Thyroid gland (tissue), 4 donors: ENCODE measurements at regions not wholly inside any gene's neighbourhood (a gene's known extent, or its start where the extent isn't known, plus 50 kb on each side); places are given as distances from the start of the nearest gene placed in this dataset.

ENCODE experiments used
- DNase-seq, 2 donors: peaks; one replicate each; pipeline ENCODE4 v3.0.0-alpha.2; 2019
- H3K27ac ChIP-seq, 3 donors: fragments of 200-600 bp; sonication (generic); 1 replicate in 2 of 3; 2 replicates in 1 of 3; pipeline ENCODE4 v1.5.1; 2016 to 2019; ENCODE audit warnings: mild to moderate bottlenecking in 1 of 3, moderate library complexity in 1 of 3
- H3K27me3 ChIP-seq: fragments of 200-600 bp; sonication (generic); one replicate; pipeline ENCODE4 v1.5.1; 2019
- H3K36me3 ChIP-seq, 2 donors: fragments of 200-600 bp; sonication (generic); one replicate each; pipeline ENCODE4 v1.5.1; 2016 to 2019
- H3K4me1 ChIP-seq, 2 donors: fragments of 200-600 bp; sonication (generic); one replicate each; pipeline ENCODE4 v1.5.1; 2017 to 2019
- H3K4me3 ChIP-seq, 3 donors: fragments of 200-600 bp; sonication (generic); replicated peaks in 1 of 3; 1 replicate in 2 of 3; 2 replicates in 1 of 3; pipeline ENCODE4 v1.5.1; 2016; ENCODE audit warnings: mild to moderate bottlenecking in 1 of 3
- H3K9me3 ChIP-seq: fragments of 200-600 bp; sonication (generic); one replicate; pipeline ENCODE4 v1.5.1; 2017
- POLR2A ChIP-seq, 2 donors: fragments of 450-650 bp; IDR thresholded peaks; one replicate each; pipeline ENCODE4 v1.6.1; 2017; ENCODE audit warnings: antibody characterized with exemption in 2 of 2, mild to moderate bottlenecking in 2 of 2, moderate library complexity in 1 of 2
- whole genome bisulfite sequencing, 2 donors: methylation state at CpG; one replicate each; pipeline ENCODE4 v1.1.5; 2017; 5-methylcytosine and 5-hydroxymethylcytosine counted together
- intact Hi-C: fragments of 100-400 bp; cut with DNase I; formaldehyde crosslinking; loops from one replicate; pipeline ENCODE4 v1.15.1; 2023
- TF ChIP-seq, protein P1 (sequence below), 6 experiments: fragments of 200-600 bp in 3 of 6; fragments of 450-650 bp in 3 of 6; sonication (generic) in 3 of 6; IDR thresholded peaks; one replicate each; pipeline ENCODE4 v1.5.1; 2016 to 2019; ENCODE audit warnings: antibody characterized with exemption in 6 of 6, mild to moderate bottlenecking in 2 of 6, inconsistent platforms in 1 of 6, moderate library complexity in 1 of 6

DNA sequence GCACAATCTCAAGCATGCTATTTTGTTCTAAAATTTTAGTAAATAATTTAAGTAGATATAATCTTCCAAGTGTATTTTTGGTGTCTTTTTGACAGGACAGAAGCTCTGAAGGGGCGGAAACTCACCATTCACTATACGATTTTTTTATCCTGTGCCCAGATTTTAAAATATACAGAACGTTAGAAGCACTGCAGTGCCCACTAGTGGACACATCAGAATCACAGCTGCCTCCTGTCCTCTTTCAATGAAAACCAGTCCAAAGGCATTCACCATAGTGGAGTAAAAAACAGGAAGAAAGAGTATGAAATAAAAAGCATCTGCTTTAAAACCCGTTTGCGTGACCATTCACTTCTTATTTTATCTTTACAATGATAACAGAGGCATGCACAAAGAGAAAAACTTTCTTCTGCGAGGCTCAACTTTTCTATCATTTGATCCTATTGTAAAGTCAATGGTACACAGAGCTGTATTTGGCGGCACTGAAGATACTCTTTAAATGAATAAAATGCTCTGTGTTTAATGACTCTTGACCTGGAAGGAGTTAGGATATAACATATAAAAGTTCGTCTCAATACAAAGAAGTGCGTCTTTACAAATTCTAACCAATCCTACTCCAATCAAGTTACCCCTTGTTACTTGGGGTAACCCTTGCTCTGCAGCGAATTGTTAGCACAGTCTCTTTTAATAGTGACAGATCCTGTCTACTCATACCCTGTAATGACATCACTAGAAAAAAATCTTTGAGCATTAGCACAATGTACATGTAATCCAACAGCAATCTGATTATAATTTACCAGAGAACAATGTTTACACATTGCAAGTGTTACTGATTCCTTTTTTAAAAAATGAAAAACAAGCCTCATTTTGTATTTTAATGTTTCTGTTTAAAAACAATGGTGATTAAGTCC, 339.8 kb upstream of the PSMD7 start:
- intact Hi-C loops: no loop called here
- H3K36me3 ChIP-seq: no peaks in the 10 kb centered on the region
- TF ChIP-seq POLR2A (IDR thresholded peaks at IDR 0.05): no peak
- TF ChIP-seq, protein P1, sequence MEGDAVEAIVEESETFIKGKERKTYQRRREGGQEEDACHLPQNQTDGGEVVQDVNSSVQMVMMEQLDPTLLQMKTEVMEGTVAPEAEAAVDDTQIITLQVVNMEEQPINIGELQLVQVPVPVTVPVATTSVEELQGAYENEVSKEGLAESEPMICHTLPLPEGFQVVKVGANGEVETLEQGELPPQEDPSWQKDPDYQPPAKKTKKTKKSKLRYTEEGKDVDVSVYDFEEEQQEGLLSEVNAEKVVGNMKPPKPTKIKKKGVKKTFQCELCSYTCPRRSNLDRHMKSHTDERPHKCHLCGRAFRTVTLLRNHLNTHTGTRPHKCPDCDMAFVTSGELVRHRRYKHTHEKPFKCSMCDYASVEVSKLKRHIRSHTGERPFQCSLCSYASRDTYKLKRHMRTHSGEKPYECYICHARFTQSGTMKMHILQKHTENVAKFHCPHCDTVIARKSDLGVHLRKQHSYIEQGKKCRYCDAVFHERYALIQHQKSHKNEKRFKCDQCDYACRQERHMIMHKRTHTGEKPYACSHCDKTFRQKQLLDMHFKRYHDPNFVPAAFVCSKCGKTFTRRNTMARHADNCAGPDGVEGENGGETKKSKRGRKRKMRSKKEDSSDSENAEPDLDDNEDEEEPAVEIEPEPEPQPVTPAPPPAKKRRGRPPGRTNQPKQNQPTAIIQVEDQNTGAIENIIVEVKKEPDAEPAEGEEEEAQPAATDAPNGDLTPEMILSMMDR (IDR thresholded peaks at IDR 0.05): peak; percentile 56 to 77 (median 69)
- no peaks in the 10 kb centered on the region for H3K4me1 ChIP-seq
- H3K27ac ChIP-seq: no peak overlapping the region
- no peaks in the 10 kb centered on the region for H3K9me3 ChIP-seq
- H3K4me3 ChIP-seq: no peak overlapping the region
- H3K27me3 ChIP-seq: no peaks in the 10 kb centered on the region
- WGBS, 2 donors: 45 to 46% methylated on average over 10 of the region's 10 CpGs
- peak; percentile 58 to 59 for DNase-seq

DNA sequence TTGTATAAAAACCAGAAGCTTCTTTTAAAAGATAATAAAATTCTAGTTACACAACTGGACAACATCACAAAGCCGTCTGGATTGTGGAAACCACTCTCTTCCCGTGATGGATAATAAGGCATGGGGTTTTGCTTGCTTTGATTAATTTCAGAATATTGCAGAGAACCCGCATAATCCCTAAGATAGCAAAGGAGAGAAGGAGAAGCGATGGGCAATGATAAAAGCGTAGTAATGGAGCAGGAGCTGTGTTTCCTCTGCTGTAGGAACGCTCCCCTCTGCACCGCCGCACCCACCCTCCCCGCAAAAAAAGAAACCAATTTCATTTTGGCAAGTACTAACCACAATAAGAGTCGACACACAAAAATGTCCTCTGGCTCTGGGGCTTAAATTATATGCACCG, 340.9 kb upstream of the PSMD7 start:
- Histone ChIP-seq H3K4me1 (no peaks in the 10 kb centered on the region), H3K27ac (no peak overlapping the region), H3K9me3 (no peaks in the 10 kb centered on the region), H3K4me3 (no peak overlapping the region), H3K36me3 (no peaks in the 10 kb centered on the region), H3K27me3 (no peaks in the 10 kb centered on the region)
- DNase-seq: no peak
- intact Hi-C loops: no loop called here
- 78 to 90% methylated on average over 11 of the region's 11 CpGs for WGBS, 2 donors
- TF ChIP-seq, protein P1 (IDR thresholded peaks at IDR 0.05): no peak
- TF ChIP-seq POLR2A (IDR thresholded peaks at IDR 0.05): no peak

DNA sequence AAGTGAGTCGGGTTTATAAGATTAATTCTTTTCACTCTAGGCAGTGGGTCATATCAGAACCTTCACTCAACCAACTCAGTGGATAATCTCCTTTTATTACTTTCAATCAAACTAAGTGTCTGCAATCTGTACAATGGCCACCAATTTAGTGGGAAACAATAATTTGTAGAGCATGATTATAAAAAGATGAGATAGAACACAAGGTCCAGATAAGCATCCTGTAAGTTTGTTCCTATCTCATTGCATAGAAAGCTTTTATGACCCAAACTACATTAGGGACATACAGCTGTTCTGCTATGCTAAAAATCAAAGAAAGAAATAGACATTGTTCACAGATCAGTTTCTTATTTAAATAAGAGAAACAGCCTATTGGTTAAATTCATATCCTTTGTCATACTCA, 341.4 kb upstream of the PSMD7 start:
- TF ChIP-seq POLR2A (IDR thresholded peaks at IDR 0.05): no peak
- TF ChIP-seq, protein P1 (IDR thresholded peaks at IDR 0.05): no peak
- no peaks in the 10 kb centered on the region for H3K27me3 ChIP-seq
- H3K4me3 ChIP-seq: no peak overlapping the region
- no peaks in the 10 kb centered on the region for H3K36me3 ChIP-seq
- no peaks in the 10 kb centered on the region for H3K4me1 ChIP-seq
- no peak for DNase-seq
- no peak overlapping the region for H3K27ac ChIP-seq
- 71 to 87% methylated on average over 1 of the region's 1 CpG for WGBS, 2 donors
- intact Hi-C loops: no loop called here
- no peaks in the 10 kb centered on the region for H3K9me3 ChIP-seq

DNA sequence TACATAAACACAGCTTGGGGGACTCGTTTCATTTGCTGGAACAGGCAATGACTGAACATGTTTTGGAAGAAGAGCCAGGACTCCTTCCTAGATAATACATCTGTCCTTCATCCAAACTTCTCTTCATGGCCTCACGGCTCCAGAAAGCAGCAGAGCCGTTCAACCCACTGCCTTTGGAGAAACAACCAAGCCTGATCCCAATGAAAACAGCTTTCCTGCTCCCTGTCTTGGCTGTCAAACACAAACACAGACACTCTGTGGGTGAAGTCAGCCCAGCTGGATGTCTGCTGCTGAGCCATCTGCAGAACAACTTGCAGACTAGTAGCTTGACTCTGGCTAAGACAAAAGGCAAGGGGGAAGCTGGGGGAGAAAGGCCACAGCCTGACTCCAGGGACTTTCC, 345.1 kb upstream of the PSMD7 start:
- no peak for DNase-seq
- WGBS, 2 donors: 32 to 45% methylated on average over 3 of the region's 3 CpGs
- intact Hi-C loops: no loop called here

More for the DNA sequence above, 345.1 kb upstream of the PSMD7 start:
- no peaks in the 10 kb centered on the region for H3K4me1 ChIP-seq
- H3K27ac ChIP-seq: no peak overlapping the region
- TF ChIP-seq, protein P1 (IDR thresholded peaks at IDR 0.05): no peak
- TF ChIP-seq POLR2A (IDR thresholded peaks at IDR 0.05): no peak
- H3K36me3 ChIP-seq: no peaks in the 10 kb centered on the region
- no peaks in the 10 kb centered on the region for H3K9me3 ChIP-seq
- no peaks in the 10 kb centered on the region for H3K27me3 ChIP-seq
- H3K4me3 ChIP-seq: no peak overlapping the region
